IPS-NIHi11 (cell line): ENCODE measurements at regions not wholly inside any gene's neighbourhood (a gene's known extent, or its start where the extent isn't known, plus 50 kb on each side); places are given as distances from the start of the nearest gene placed in this dataset.

Experiments
- DNase-seq: peaks from one replicate; pipeline ENCODE4 v3.0.0; 2012; ENCODE audit warnings: mixed read lengths, low spot score

DNA sequence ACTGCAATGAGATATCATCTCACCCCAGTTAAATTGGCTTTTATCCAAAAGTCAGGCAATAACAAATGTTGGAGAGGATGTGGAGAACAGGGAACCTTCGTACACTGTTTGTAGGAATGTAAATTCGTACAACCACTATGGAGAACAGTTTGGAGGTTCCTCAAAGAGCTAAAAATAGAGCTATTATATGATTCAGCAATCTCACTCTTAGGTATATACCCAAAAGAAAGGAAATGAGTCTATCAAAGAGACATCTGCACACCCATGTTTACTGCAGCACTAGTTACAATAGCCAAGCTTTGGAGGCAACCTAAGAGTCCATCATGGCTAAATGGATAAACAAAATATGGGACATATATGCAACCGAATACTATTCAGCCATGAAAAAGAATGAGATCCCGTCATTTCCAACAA lies 68.0 kb upstream of the HES1 start:
- no peak for DNase-seq

- no peak for DNase-seq
Observed at GRCh38 chr3:194069421-194070219, 66.3 kb upstream of the HES1 start.

GRCh38 chr3:194070220-194070633 lies 65.7 kb upstream of the HES1 start:
- no peak for DNase-seq

DNA sequence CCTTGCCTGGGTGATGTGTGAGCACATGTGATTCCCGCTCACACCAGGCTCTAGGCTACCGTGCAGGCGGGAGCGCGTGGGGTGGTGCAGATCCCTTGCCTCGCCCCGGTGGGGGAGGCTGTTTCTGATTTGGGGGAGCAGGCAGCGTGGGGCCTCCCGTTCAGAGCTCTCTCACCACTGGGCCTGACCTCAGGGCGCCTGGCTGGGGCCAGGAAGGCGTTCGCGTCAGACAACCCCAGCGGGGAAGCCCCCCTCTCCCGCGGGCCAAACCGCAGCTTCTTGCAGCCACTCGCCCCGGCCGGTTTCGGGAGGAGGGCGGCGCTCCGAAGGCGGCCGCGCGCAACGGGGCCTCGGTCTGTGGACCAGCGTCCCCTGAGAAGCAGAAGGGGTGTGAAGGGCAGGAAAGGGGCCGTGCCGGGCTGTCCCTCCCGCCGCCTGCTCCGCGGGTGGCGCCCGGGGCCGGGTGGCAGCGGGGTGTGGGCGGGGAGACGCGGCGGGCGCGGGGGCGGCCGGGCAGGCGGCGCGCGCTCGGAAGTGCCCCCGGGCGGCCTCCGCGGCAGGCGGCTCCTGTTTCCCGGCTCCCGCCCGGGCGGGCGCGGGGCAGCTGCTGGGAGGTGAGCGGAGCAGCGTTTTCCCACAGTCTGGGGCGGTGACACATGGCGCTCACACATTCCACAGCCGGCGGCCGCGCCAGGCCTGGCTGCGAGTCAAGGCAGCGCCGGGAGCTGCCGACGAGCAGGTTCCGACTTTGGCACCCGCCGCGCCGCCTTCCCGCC lies 65.1 kb upstream of the HES1 start:
- peak; percentile 90 for DNase-seq

- no peak for DNase-seq
Observed at GRCh38 chr3:194072097-194072428, 63.9 kb upstream of the HES1 start.

DNA sequence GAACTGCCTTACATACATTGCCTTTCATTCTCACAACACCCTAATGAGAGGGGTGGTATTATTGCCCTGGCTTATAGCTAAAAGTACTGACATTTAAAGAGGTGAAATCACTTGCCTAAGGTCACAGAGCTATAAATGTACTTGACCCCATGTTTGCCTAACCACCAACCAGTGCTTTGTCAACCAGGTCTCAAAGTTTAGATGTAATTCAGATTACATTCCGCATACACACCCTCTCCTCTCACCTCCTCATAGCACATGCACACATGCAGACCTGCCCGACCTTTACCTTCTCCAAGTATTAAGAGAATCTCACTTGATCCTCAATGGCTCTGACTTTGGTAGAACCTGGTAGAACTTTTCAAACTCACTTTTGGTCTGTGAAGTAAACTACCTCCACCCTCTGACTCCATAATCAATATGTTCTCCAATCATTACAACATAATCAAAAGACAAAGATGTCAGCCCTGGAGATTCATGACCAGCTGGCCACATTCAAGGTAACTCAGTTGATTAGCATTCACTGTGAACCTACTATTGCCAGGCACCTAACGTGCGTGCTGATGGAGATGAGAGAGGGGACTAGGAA lies 63.2 kb upstream of the HES1 start:
- no peak for DNase-seq

GRCh38 chr3:194073926-194074325 lies 62.0 kb upstream of the HES1 start:
- DNase-seq, result no peak

- no peak for DNase-seq
Observed at GRCh38 chr3:194075088-194075615, 60.8 kb upstream of the HES1 start.

DNA sequence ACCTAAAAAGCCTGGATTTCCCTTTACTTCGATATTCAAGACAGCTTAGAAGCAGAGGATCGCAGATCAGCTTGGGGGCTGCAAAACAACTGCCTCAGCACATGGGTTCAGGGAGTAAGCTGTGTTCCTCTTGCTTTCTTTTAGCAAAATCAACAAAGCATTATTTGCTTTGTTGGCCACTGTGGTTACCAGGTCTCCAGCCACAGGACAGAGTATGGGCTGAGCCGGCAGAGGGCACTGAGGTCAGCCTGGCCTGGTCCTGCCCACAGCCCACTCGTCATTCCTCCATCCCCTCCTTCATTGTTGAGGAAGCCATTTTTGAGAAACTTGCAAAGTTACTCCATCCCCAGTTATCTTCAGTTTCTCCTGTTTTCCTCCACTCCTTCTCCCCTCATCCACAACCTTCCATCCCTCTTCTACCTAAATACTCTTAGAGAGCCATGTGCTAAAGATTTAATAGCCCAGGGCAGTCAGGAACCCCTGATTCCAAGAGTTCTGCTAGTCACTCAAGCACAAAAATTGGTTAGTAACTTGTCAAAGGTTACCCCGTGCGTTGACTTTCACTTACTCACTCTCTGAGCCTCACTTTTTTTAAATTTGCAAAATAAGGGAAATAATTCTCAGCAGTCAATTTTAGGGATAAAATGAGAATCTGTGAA lies 60.0 kb upstream of the HES1 start:
- no peak for DNase-seq

GRCh38 chr3:194076475-194076874 lies 59.5 kb upstream of the HES1 start:
- DNase-seq, result no peak

DNA sequence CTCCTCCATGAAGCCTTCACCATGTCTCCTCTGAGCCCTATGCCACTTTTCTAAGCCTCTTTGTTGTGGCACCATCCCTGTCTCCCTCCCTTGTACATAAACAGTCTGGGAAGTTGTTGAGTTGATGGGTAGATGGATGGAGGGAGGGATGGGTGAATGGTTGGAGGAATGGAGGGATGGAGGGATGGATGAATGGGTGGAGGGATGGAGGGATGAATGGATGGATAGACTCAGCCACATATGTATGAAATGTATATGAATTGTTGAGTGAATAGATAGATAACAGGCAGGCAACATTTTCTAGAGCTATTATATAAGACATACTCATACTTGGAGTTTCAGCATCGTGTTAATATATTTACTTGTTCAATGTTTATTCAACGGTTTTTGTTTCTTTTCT lies 58.3 kb upstream of the HES1 start:
- no peak for DNase-seq

- no peak for DNase-seq
Observed at GRCh38 chr3:194078045-194078821, 57.7 kb upstream of the HES1 start.

DNA sequence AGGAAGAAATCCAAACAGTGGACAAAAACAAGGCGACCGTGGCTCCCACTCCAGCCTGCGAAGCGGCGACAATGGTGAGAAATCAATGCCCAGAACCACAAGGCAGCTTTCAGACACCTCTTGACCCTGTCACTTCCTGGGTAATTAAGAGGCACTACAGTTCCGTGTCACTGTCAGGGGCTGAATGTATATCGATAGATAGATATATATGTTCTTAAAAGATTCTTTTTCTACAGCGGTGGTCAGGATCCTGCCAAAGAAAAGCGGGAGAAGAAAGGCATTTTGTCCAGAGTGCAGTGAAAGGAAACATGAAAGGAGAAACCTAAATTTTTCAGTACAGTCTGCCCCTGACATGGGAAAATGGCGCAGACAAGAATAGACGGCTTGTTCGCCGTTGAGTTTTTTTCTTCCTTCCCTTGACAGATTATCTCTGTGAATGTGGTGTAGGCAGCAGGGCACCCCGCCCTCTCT lies 56.2 kb upstream of the HES1 start:
- DNase-seq, result no peak

DNA sequence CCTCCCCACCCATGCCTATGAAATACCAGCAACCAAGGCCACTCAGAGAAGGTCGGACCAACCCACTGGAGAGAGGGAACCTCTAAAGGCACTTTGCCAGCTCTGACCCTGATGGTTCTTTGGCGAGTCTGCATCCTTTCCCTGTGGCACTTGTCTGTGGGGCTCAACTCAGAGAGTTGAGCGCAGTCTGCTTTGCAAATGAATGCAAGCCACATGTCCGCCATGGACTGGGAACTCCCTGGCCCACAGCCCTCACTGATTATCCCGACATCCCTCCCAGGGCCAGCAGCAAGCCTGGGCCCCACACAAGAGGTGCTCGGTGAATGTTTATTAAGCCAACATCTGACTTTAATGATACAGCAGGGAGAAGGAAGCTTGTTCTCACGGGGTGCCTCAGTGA lies 55.5 kb upstream of the HES1 start:
- DNase-seq, result no peak

GRCh38 chr3:194080913-194081800 lies 54.8 kb upstream of the HES1 start:
- DNase-seq, result no peak

GRCh38 chr3:194081826-194082225 lies 54.1 kb upstream of the HES1 start:
- no peak for DNase-seq

DNA sequence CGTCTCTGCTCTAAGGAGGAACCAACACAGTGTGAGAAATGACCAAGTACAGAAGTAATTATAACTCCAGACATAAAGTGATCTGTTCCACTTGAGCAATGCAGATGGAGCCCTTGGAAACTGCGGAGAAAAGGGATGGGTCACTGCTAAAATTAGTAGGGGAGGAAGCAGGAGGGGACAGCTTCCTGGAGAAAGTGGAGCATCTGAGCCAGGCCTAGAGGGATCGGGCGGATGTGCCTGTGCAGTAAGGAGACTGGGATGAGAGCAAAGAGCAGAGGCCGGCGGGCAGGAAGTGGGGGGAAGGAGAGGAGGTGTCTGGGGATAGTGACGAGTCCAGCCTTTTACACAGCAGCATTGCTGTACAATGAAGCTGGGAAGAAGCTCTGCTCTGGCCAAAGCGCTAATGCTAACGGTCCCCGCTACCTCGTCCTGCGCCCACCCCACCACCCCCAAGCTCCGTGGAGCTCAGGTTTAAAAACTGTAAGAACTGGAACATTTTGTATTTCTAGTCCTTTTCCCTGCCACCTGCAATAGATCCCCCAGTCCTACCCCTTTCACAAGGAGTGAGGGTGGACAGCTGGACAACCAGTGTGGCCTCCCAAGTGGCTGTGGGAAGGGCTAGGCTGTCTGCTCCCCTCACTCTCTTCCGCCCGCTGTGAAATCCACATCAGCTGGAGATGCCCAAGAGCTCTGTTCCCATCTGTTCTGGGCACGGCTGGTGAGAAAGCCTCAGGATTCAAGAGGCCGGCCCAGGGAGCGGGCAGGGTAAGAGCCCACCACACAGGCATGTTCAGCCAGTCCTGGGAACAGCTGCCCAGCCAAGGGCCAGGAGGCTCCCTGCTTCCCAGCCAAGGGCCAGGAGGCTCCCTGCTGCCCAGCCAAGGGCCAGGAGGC lies 53.0 kb upstream of the HES1 start:
- DNase-seq, result no peak

DNA sequence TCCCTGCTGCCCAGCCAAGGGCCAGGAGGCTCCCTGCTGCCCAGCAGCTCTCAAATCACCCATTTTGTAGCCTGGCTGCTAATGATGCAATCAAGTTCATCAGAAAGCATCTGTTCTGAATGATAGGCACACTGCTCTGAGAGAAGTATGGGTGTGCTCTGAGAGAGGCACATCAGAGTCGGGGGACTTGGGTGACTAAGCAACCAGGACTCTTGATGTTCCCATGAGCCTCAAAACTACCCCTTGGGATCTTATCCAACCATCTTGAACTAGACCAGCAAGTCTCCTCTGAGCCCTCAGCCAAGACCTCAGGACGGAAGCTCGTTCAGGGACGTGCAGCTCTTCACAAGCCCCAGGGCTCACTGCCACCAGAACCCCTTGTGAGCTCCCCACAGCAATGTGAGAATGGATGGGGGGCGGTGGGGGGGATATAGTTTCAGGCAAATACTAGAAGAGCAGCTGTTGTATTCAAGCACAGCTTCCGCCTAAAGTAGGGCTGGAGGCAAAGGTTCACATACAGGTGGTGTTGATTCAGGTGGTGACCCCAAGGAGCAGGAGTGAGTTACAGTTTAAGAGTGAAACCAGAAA lies 52.2 kb upstream of the HES1 start:
- no peak for DNase-seq

DNA sequence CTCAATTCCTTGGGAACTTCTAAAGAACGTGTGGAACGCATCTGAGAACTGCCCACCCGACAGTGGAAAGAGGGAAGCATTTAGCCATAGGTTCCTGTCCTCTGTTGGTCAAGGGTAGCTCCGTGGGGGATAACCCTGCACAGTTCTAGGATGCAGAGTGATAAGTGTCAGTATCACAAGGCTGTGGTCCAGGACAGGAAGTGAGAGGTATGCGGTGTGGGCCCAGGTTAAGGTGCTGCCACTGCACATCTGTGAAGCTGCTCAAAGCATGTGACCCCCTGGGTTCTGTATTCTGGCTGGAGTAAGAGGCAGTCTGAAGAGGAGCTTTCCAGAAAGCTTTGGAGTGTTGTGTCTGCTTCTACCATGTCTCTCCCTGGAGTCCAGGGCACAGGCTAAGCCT lies 51.7 kb upstream of the HES1 start:
- no peak for DNase-seq
